ENCODE measurements at regions not wholly inside any gene's neighbourhood (a gene's known extent, or its start where the extent isn't known, plus 50 kb on each side); places are given as distances from the start of the nearest gene placed in this dataset.

GRCh38 chr18:75860166-75860565, 432.7 kb upstream of the SMIM21 start:
- no peak for TF ChIP-seq CTCF (conservative IDR thresholded peaks at IDR 0.05; ENCODE audit: low read depth in 2 of 2)
- no peak for TF ChIP-seq POLR2AphosphoS5 (IDR thresholded peaks at IDR 0.05; ENCODE audit: low read depth)
- TF ChIP-seq EZH2phosphoT487 (IDR thresholded peaks at IDR 0.05; ENCODE audit: unreplicated experiment): no peak
- TF ChIP-seq EZH2 (IDR thresholded peaks at IDR 0.05; ENCODE audit: low read depth, unreplicated experiment): no peak
- no peak for TF ChIP-seq REST (IDR thresholded peaks at IDR 0.05; ENCODE audit: unreplicated experiment)
- TF ChIP-seq CREB1 (CRISPR knock-in tag; IDR thresholded peaks at IDR 0.05; ENCODE audit: low read depth): no peak

Data from GM23338 (cell line).